OCI-LY7 (cell line): ENCODE measurements at regions not wholly inside any gene's neighbourhood (a gene's known extent, or its start where the extent isn't known, plus 50 kb on each side); places are given as distances from the start of the nearest gene placed in this dataset.

Source experiments
- EZH2phosphoT487 ChIP-seq: fragments of 200-600 bp; sonication (generic); IDR thresholded peaks from 2 replicates; pipeline ENCODE4 v1.6.1; 2018; ENCODE audit warnings: low read depth, borderline replicate concordance, mild to moderate bottlenecking, mixed run types, antibody characterized with exemption, low read length, moderate library complexity, mixed read lengths
- TF ChIP-seq, protein P1 (sequence below): fragments of 200-600 bp; sonication (generic); conservative IDR thresholded peaks from 2 replicates; pipeline ENCODE4 v1.5.1; 2014; ENCODE audit warnings: mild to moderate bottlenecking, antibody characterized with exemption, low read length, moderate library complexity, mixed read lengths

DNA sequence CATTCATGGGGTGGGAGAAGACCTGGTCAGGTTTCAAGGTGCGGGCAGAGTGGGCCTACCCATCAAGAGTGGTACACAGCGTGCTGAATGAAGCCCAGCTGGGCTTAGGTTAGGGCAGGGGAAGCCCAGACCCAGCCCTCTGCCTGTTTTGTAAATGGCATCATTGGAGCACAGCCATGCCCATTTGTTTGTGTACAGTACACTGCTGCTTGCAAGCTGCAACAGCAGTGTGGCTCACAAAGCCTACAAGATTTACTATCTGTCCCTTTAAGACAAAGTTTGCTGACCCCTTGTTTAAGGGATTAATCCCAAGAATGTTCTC lies 230.1 kb upstream of the TNRC6C start:
- TF ChIP-seq, protein P1, sequence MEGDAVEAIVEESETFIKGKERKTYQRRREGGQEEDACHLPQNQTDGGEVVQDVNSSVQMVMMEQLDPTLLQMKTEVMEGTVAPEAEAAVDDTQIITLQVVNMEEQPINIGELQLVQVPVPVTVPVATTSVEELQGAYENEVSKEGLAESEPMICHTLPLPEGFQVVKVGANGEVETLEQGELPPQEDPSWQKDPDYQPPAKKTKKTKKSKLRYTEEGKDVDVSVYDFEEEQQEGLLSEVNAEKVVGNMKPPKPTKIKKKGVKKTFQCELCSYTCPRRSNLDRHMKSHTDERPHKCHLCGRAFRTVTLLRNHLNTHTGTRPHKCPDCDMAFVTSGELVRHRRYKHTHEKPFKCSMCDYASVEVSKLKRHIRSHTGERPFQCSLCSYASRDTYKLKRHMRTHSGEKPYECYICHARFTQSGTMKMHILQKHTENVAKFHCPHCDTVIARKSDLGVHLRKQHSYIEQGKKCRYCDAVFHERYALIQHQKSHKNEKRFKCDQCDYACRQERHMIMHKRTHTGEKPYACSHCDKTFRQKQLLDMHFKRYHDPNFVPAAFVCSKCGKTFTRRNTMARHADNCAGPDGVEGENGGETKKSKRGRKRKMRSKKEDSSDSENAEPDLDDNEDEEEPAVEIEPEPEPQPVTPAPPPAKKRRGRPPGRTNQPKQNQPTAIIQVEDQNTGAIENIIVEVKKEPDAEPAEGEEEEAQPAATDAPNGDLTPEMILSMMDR: 0 out of 2 replicates have a peak, but pooled peaks have one; percentile 8
- TF ChIP-seq EZH2phosphoT487: no peak
